ENCODE measurements at regions not wholly inside any gene's neighbourhood (a gene's known extent, or its start where the extent isn't known, plus 50 kb on each side); places are given as distances from the start of the nearest gene placed in this dataset.

- H3K36me3 ChIP-seq (ENCODE audit: control insufficient read depth in 2 of 2, insufficient read depth in 2 of 2, low read length in 1 of 2): no peaks in the 10 kb centered on the region
- RAD21 ChIA-PET (ENCODE audit: unreplicated experiment): no interaction called here
- WGBS (ENCODE audit: insufficient coverage, insufficient replicate concordance, low lambda C conversion rate, missing lambda C conversion rate): 25% methylated on average over 6 of the region's 6 CpGs
- H3K27ac ChIP-seq (ENCODE audit: control insufficient read depth, insufficient read depth): no peak overlapping the region
- no peak overlapping the region for H3K4me2 ChIP-seq (ENCODE audit: control insufficient read depth, insufficient read depth)
- no peak overlapping the region for H3K4me3 ChIP-seq
- ATAC-seq (no peak), DNase-seq (ENCODE audit: low read depth, low spot score) (no peak), FAIRE-seq (no peak)
- no TSS peak for BruUV-seq (replicated peaks)
- H3K9me3 ChIP-seq (replicated peaks; ENCODE audit: control insufficient read depth, insufficient read depth, low read length): no peaks in the 10 kb centered on the region
- SMC1A ChIA-PET (ENCODE audit: uncharacterized antibody, unreplicated experiment): interaction anchor here (1.3 kb wide), 1 partner anchor 11 kb away, joined by 3 read pairs; no protein-coding TSS in a partner anchor
- H3K27me3 ChIP-seq (replicated peaks in 1 of 2; ENCODE audit: control insufficient read depth in 2 of 2, insufficient read depth in 2 of 2, low read length in 1 of 2): no peaks in the 10 kb centered on the region
- TF ChIP-seq LARP7 (IDR thresholded peaks at IDR 0.05): no peak
- no peak for TF ChIP-seq KDM1A (IDR thresholded peaks at IDR 0.05; ENCODE audit: borderline replicate concordance)
- TF ChIP-seq MYB (IDR thresholded peaks at IDR 0.05; ENCODE audit: borderline replicate concordance, low read depth, low read length): no peak
- no peak for TF ChIP-seq FOXK2 (IDR thresholded peaks at IDR 0.05)
- TF ChIP-seq RCOR1 (conservative IDR thresholded peaks at IDR 0.05; ENCODE audit: low read depth, low read length): no peak
- TF ChIP-seq RELB (IDR thresholded peaks at IDR 0.05; ENCODE audit: low read depth): no peak
- no peak for TF ChIP-seq SUPT20H (IDR thresholded peaks at IDR 0.05; ENCODE audit: borderline replicate concordance, control insufficient read depth, low read depth, low read length)
- no peak for TF ChIP-seq ESRRA (IDR thresholded peaks at IDR 0.05; ENCODE audit: low read length)
- TF ChIP-seq POLR2AphosphoS5 (IDR thresholded peaks at IDR 0.05; ENCODE audit: low read length): no peak
- CTCF ChIA-PET: no interaction called here
- no peak overlapping the region for H2AFZ ChIP-seq (ENCODE audit: control insufficient read depth, low read depth, low read length)
- H3K9ac ChIP-seq (ENCODE audit: control insufficient read depth, insufficient read depth, low read length): no peak overlapping the region
- H3K79me2 ChIP-seq (ENCODE audit: control insufficient read depth, insufficient read depth, low read length): no peaks in the 10 kb centered on the region
- intact Hi-C loops (cut with micrococcal nuclease; ENCODE audit: unreplicated experiment) (no loop called here), in situ Hi-C loops (cut with MboI) (no loop called here)
- POLR2A ChIA-PET: no interaction called here
- no peaks in the 10 kb centered on the region for H3K4me1 ChIP-seq (ENCODE audit: control insufficient read depth, insufficient read depth, low read length)
- no peaks in the 10 kb centered on the region for H4K20me1 ChIP-seq (ENCODE audit: control insufficient read depth, insufficient read depth)
Observed at GRCh38 chr7:41374150-41374848, 328.6 kb downstream of the INHBA start.

All from GM12878 (cell line).